SK-N-DZ (cell line): ENCODE measurements at regions not wholly inside any gene's neighbourhood (a gene's known extent, or its start where the extent isn't known, plus 50 kb on each side); places are given as distances from the start of the nearest gene placed in this dataset.
"Not testable (repeated sequence)": the region's sequence is repeated elsewhere in the genome, so short reads cannot be mapped to it uniquely, and the experiment has no call there.

ENCODE experiments used
- DNase-seq: peaks from one replicate; pipeline ENCODE4 v3.0.0-alpha.2; 2015; ENCODE audit warnings: low spot score

- DNase-seq: no peak
These were observed 100.4 kb upstream of the PMCH start for GRCh38 chr12:102298022-102298421.

GRCh38 chr12:102297412-102297811 lies 99.8 kb upstream of the PMCH start:
- DNase-seq: no peak

GRCh38 chr12:102294568-102294967 lies 96.9 kb upstream of the PMCH start:
- no peak for DNase-seq

- DNase-seq: not testable (repeated sequence)
These were observed 94.1 kb upstream of the PMCH start for GRCh38 chr12:102291498-102292440.

GRCh38 chr12:102289702-102290101 lies 92.1 kb upstream of the PMCH start:
- not testable (repeated sequence) for DNase-seq

- DNase-seq: no peak
These were observed 83.6 kb upstream of the PMCH start for GRCh38 chr12:102281231-102281630.

- DNase-seq: not testable (repeated sequence)
These were observed 58.1 kb upstream of the PMCH start for GRCh38 chr12:102255687-102256086.

- DNase-seq: not testable (repeated sequence)
These were observed 53.4 kb upstream of the PMCH start for GRCh38 chr12:102251005-102251404.

GRCh38 chr12:102249079-102249841 lies 51.6 kb upstream of the PMCH start:
- no peak for DNase-seq
